ENCODE measurements at regions not wholly inside any gene's neighbourhood (a gene's known extent, or its start where the extent isn't known, plus 50 kb on each side); places are given as distances from the start of the nearest gene placed in this dataset.

DNA sequence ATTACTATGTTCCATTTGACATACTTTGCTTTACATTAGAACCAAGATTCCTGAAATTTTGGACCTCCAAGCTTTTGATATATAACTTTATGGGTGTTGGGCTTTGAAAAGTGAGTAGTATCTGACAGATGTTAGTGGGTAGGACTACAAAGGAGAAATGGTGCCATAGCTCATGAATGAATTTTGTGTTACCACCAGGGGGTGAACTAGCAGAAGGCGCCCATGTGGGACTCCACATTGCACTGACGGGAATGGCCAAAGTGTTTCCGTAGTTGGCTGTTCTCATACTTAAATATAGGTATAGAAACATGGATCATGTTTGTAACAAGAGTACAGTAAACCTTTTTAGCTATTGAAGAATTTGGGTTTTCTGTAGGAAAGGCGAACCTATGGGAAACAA lies 337.5 kb downstream of the FLRT2 start:
- no peak for DNase-seq
- Mint-ChIP-seq H3K27ac (ENCODE audit: unreplicated experiment) (no peak overlapping the region), H3K4me1 (ENCODE audit: low read depth, unreplicated experiment) (peaks cover 5% of the 10 kb centered on the region), H3K36me3 (ENCODE audit: unreplicated experiment) (no peaks in the 10 kb centered on the region), H3K9me3 (ENCODE audit: unreplicated experiment) (no peaks in the 10 kb centered on the region), H3K4me3 (ENCODE audit: unreplicated experiment) (no peak overlapping the region), H3K27me3 (ENCODE audit: unreplicated experiment) (no peaks in the 10 kb centered on the region)
- no peak for TF ChIP-seq CTCF (IDR thresholded peaks at IDR 0.05; ENCODE audit: partially characterized antibody, unreplicated experiment)

- Mint-ChIP-seq H3K27ac (ENCODE audit: unreplicated experiment) (no peak overlapping the region), H3K36me3 (ENCODE audit: unreplicated experiment) (no peaks in the 10 kb centered on the region), H3K9me3 (ENCODE audit: unreplicated experiment) (no peaks in the 10 kb centered on the region), H3K4me1 (ENCODE audit: low read depth, unreplicated experiment) (peaks cover 5% of the 10 kb centered on the region), H3K4me3 (ENCODE audit: unreplicated experiment) (no peak overlapping the region), H3K27me3 (ENCODE audit: unreplicated experiment) (no peaks in the 10 kb centered on the region)
- no peak for DNase-seq
- TF ChIP-seq CTCF (IDR thresholded peaks at IDR 0.05; ENCODE audit: partially characterized antibody, unreplicated experiment): no peak
Observed at GRCh38 chr14:85865701-85866100, 335.8 kb downstream of the FLRT2 start.

DNA sequence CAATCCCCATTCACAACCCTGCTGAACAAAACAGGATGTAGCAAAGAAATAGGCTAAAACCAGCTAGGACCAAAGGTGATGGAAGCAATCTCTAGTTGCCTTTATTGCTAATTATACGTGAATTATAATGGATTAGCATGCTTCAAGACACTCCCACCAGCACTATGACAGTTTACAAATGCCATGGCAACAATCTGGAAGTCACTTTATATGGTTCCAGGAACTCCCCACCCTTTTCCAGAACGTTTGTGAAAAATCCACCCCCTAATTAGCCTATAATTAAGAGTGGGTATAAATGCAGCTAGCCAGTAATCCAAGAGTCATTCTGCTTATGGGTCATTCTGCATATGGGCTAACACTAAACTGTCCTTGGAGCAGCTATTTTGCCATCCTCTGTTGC lies 328.7 kb downstream of the FLRT2 start:
- no peak overlapping the region for H3K27ac Mint-ChIP-seq (ENCODE audit: unreplicated experiment)
- no peak overlapping the region for H3K4me3 Mint-ChIP-seq (ENCODE audit: unreplicated experiment)
- no peaks in the 10 kb centered on the region for H3K36me3 Mint-ChIP-seq (ENCODE audit: unreplicated experiment)
- no peaks in the 10 kb centered on the region for H3K4me1 Mint-ChIP-seq (ENCODE audit: low read depth, unreplicated experiment)
- no peaks in the 10 kb centered on the region for H3K9me3 Mint-ChIP-seq (ENCODE audit: unreplicated experiment)
- no peak for DNase-seq
- no peaks in the 10 kb centered on the region for H3K27me3 Mint-ChIP-seq (ENCODE audit: unreplicated experiment)
- TF ChIP-seq CTCF (IDR thresholded peaks at IDR 0.05; ENCODE audit: partially characterized antibody, unreplicated experiment): no peak

DNA sequence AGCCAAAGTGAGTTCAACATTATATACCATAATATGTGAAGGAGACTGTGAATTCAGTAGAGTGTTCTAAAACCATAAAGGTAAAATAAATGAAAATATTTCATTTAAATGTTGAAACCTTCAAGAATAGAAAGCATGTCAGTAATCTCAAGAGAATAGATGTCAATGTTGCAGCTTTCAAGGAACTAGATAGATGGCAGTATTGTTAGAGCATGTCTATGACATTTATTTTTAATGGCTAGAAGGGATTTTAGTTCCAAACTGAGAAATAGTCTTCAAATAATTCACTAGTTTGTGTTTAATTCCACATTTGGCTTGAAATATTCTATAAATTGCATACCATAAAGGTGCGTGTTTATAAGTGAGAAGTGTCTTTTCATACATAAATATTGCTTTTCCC lies 326.5 kb downstream of the FLRT2 start:
- H3K36me3 Mint-ChIP-seq (ENCODE audit: unreplicated experiment): no peaks in the 10 kb centered on the region
- no peak for TF ChIP-seq CTCF (IDR thresholded peaks at IDR 0.05; ENCODE audit: partially characterized antibody, unreplicated experiment)
- H3K4me3 Mint-ChIP-seq (ENCODE audit: unreplicated experiment): no peak overlapping the region
- no peaks in the 10 kb centered on the region for H3K4me1 Mint-ChIP-seq (ENCODE audit: low read depth, unreplicated experiment)
- no peak overlapping the region for H3K27ac Mint-ChIP-seq (ENCODE audit: unreplicated experiment)
- no peaks in the 10 kb centered on the region for H3K27me3 Mint-ChIP-seq (ENCODE audit: unreplicated experiment)
- no peaks in the 10 kb centered on the region for H3K9me3 Mint-ChIP-seq (ENCODE audit: unreplicated experiment)
- DNase-seq: no peak

DNA sequence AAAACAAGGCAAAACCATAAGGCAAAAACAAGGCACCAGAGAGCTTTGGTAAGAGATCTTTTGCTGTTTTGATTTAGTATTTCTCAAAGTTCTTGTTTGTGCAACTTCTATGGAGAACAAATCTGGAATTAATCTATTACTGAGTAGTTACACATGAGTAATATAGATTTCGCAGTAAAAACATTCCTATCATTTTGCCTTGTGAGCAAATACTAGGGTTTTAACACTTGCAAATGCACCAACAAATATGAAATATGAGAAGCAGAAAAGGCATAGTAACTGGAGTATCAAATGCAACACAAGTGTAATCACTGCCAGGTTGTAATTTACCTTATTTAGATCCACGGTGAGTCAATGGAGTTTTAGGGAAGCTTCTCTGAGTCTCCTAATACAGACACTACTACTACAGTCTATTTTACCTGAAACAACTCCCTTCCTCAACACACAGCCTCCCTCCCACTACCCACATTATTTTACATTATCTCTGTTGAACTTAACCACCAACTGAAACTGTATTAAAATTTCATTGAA lies 324.1 kb downstream of the FLRT2 start:
- Mint-ChIP-seq H3K4me1 (ENCODE audit: low read depth, unreplicated experiment) (no peaks in the 10 kb centered on the region), H3K27ac (ENCODE audit: unreplicated experiment) (no peak overlapping the region), H3K36me3 (ENCODE audit: unreplicated experiment) (no peaks in the 10 kb centered on the region), H3K4me3 (ENCODE audit: unreplicated experiment) (no peak overlapping the region), H3K27me3 (ENCODE audit: unreplicated experiment) (no peaks in the 10 kb centered on the region), H3K9me3 (ENCODE audit: unreplicated experiment) (no peaks in the 10 kb centered on the region)
- DNase-seq: no peak
- TF ChIP-seq CTCF (IDR thresholded peaks at IDR 0.05; ENCODE audit: partially characterized antibody, unreplicated experiment): no peak

All from glutamatergic neuron (in vitro differentiated cells).